ENCODE measurements at regions not wholly inside any gene's neighbourhood (a gene's known extent, or its start where the extent isn't known, plus 50 kb on each side); places are given as distances from the start of the nearest gene placed in this dataset.
"Not testable (repeated sequence)": the region's sequence is repeated elsewhere in the genome, so short reads cannot be mapped to it uniquely, and the experiment has no call there.

DNA sequence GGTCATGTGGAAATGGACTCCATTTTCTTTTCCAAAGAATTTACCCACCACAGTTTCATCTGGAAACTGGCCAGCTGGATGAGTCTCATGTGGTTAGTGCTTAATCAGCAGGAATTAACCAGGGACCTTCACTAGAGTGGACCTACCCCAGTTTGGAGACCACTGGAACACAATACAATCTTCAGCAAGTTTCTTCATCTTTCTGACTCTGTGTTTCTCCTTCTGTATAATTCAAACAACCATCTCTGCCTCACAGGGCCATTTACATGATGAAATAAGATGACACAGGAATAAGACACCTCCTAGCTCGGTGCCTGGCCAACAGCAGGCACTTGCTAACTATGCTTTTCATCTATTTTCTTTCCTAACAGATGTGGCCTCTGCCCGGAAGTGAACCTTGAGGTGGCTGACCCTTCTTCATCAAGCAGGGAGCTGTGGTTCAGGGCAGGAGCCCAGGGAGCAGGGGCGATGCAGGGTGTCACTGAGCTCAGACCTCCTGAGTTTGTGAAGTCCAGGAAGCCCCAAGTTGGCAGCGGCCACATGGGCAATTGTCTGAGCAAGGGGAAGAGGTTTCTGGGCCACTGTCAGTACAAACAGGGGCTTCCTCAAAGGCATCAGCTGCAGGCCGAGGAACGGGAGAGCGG, 98.8 kb downstream of the SOD2 start:
- DNase-seq: no peak

- DNase-seq: no peak
Observed at GRCh38 chr6:159590835-159591234, 102.2 kb downstream of the SOD2 start.

DNA sequence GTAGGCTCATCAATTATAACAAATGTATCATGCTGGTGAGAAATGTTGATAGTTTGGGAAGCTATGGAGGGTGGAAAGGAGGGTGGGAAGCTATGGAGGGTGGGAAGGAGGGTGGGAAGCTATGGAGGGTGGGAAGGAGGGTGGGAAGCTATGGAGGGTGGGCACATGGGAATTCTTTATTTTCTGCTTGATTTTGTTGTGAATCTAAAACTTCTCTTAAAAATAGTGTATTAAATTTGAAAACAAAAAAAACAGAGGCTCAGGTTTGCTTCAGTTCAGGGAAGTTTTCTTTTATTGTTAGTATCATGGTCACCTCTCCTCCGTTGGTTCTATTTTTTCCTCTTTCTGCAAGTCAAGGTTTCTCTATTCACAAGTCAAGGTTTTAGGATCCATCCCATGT, 106.4 kb downstream of the SOD2 start:
- DNase-seq: no peak

DNA sequence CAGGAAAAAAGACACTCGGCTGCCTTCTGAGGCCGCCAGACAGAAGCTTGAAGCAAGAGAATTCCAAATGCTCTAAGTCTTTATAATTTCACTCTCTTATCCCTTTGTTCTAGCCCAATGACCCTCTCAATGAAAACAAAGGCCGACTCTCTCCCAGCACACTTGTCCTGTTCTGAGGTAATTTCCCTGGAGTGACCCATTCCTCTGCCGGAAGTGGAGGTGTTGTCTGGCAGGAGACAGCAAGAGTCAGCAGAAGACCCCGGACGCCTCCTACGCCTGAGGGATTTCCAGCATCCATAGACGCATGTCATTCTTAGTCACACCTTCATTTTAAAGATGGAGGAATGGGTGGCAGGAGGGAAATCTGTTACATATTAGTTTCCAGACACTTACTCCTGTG, 110.3 kb downstream of the SOD2 start:
- no peak for DNase-seq

DNA sequence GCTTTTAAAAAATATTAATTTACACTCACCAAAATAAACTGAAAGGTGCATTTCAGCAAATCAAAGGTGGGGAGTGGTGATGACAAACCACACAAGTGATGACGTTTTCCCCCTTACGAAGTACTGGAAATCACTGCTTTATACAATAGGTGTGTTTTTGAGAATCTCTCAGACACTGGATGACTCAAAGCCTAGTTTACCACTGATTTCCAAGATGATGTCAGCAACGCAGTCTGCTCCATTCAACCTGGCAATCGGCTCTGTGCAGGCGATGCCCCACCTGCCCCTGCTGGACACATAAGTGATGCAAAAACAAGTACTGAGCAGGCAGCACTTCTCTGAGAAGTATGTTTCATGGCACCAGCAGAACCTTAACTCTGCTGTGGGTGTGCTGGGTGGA, 114.4 kb downstream of the SOD2 start:
- no peak for DNase-seq

DNA sequence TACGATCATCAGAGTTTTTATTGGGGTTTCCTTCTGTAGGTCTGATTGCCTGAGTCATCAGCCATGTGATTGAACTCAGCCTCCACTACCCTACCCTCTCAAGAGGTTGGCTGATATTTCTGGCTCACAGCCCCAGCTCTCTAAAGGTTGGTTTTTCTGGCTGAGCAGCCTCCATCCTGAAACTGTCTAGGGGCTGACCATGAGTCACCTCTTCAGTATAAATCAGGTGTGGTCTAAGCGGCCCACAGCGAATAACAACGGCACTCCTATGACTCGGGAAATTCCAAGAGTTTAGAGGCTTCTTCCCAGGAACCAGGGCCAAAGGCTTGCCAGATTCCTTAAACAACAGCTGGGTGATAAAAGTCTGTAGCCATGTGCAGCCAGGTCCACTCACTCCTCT, 115.5 kb downstream of the SOD2 start:
- no peak for DNase-seq

DNA sequence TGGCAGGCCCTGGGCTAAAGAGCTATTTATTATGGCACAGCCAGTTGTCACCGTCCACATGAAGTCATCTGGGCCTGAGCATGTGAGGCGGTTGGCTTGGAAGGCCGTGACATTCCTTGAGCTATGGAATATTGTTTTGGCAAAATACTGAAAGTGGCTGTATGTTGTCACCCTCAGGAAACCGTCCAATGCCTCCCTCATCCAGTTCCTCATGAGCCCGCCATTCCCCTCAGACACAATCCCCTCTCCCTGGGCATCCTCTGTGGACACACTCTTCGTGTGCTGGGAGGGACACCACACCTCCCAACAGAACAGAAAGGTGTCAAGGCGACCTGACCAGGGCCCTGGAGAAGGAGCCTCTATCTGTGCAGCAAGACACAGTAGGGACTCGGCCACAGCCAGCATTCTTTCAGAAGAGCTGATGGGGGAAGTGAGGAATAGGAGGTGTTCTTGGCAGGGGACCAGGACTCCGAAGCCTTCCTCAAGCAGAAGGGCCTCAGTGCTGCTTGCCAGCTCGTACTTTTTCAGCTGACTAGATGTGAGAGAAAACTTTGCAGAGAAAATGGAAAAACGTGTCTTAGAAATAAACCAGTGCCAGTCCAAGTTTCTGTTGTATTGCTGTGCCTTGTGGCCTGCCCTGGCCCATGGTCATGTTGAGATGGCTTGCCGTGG, 120.5 kb downstream of the SOD2 start:
- DNase-seq: no peak

GRCh38 chr6:159565181-159565710, 127.8 kb downstream of the SOD2 start:
- DNase-seq: no peak

DNA sequence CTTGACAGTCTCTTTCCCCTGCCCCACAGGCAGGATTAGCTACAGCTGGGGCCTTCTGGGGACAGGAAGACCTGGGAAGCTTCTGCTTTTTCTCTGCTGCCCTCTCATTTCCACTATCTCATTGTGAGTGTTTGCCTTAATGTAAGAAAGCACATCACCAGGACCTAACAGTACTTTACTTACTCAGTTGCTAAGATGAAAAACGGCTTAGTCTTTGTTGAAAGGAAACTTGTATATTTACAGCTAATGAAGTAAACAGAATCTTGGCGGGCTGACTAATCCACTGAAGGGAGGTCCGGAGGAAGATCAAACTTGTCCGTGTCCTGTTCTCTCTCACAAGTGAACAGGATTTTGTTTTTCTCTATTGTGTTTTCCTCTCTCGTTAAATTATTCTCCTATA, 128.6 kb downstream of the SOD2 start:
- DNase-seq: no peak

GRCh38 chr6:159557031-159557430, 136.0 kb downstream of the SOD2 start:
- no peak for DNase-seq

DNA sequence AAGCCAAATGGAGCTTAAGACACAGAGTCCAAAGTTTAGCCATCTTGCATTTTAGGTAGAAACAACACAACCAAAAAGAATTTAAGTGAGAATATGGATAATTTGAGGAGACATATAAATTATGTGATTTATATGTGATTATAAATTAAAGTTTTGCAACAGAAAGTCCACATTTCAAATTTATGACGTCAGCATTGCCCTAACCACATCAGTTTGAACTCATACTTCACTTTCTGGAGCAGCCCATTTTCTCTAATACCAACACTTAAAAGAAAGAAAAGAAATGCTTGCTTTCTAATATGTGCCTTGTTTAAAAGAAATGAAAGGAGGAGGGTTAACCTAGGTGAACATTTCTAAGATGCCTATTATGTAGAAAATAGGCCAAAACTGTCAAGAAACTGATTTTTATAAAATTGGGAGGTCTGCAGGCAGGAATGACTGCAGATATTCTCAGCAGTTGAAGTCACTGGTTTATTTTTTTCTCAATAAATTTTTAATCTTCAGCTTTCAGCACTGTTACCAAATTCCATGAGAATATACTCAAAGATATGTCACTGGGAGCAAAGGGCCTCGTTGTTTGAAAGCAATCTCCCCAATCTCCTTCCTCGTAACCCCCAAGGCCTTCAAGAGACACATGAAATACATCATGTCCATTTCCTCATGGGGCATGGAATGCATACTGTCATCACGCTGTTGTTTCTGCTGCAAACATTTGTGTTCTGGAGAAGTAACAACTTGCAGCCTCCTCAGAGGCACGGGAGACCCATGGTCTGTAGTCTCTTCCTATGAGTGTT, 137.8 kb downstream of the SOD2 start:
- no peak for DNase-seq

GRCh38 chr6:159541296-159541695, 151.7 kb downstream of the SOD2 start:
- no peak for DNase-seq

GRCh38 chr6:159540883-159541282, 152.2 kb downstream of the SOD2 start:
- no peak for DNase-seq

DNA sequence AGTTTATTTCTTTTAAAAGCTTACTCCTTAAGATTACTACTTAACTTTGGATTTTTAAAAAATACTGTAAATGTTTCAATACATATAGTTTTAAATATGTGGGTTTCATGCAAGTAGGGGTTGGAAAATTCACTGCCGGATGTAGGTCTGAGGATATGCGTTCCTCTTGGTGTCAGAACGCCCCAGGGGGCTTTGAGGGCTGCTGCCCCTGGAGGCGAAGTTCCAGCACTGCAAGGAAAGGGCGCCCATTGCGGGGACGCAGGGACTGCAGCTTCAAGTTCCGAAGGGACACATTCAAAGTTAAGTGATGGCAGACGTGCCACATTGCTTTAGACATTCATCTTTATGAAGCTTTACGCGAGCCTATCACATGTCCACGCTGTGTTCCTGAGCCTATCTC, 152.9 kb downstream of the SOD2 start:
- peak; percentile 4 for DNase-seq

GRCh38 chr6:159538031-159538430, 155.0 kb downstream of the SOD2 start:
- not testable (repeated sequence) for DNase-seq

DNA sequence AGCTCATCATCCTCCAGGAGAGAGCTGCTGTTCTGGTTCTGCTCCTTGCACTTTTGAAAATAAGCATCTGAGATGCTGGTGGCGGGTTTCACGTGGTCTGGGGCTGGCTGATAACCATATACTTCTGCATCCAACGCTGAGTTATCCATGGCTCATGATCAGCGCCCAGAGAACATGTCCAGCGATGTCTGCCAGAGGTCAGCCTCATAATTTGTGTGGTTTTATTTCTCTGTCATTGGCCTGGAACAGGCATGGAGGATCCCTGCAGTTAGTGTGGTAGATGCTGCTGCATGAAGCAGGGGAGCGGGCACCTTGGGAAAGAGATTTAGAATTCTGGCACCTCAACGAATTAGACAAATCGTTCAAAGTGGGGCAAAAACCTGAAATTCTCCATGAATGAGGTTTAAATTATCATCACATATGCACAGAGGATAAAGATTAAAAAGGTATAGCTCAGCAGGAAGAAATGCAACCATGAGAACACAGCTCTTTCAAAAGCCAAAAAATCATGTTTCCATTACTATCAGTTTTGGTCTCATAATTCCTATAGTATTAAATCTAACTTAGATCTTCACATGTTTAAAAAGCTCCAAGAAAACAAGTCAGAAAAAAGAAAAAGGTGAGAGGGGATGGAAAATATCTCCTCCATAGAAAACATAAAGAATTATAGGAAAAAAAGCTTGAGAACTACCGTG, 157.2 kb downstream of the SOD2 start:
- no peak for DNase-seq

DNA sequence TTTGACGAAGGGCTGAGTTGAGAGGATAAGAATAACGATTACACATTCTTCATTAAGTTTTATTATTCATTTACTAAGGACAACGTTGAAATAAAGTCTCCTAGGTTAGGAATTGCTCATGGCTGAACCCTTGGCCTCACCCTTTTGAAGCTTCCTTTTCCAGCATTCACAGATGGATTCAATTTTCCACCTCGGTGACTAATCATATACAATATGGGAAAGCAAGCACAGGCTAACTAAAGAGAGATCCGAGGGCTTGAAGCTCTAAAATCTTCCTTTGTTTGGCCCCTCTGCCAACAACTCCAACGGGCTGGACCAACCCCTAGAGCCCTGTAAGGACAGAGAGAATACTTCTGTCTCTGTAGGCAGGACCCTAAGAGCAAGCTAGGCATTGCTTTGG, 159.5 kb downstream of the SOD2 start:
- DNase-seq: no peak

DNA sequence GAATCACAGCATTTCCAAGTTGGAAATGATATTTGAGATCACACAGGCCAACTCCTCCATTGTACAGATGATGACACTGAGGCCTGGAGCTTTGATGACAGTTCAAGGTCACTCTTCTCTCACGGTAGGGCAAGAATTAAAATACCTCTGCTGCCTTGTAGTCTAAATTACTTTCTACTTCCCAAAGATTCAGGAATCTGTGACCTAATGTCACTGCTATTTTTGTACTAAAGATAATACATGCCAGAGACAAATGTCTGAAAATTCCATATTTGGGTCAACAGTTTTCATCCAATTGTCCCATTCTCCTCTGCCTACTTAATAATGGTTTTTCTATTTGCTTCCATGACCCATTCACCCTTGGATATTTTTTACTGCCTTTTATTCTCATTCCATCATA, 160.0 kb downstream of the SOD2 start:
- DNase-seq: no peak

DNA sequence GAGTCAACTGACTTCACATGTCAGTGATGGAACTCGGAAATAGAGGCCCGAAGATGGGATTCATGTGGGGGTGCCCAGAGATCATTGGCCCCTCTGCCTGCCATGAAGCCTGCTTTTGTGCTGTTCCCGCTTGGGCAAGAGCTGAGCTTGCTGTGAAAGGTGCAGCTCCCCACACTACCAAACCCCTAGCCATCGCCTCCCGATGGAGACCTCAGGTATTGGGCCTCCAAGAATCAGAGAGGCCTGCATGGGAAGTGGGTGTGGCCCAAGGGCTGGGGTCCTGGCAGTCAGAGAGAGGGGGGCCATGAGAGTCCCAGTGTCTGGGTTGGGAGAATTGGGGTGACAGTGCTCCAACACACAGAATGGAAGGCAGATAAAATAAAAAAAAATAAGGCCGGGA, 160.9 kb downstream of the SOD2 start:
- no peak for DNase-seq

GRCh38 chr6:159529934-159530333, 163.1 kb downstream of the SOD2 start:
- DNase-seq: no peak

DNA sequence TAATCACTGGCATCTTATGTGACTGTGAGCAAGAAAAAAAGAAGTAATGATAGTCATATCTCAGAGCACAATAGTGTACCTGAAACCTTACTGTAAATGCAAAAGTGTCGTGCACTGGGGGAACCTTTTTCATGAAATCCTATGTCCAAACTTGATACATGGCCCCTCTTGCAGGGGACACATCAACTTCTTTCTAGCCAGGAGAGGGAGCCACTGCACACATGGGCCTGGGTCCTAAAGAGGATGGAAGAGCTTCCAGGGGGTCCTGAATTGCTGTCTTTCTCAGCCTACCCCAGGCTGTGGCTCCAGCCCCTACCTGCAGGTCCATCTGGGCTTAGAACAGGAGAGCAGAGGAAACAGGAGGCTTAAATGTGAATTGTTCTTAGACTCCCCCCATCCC, 165.7 kb downstream of the SOD2 start:
- no peak for DNase-seq

GRCh38 chr6:159525445-159526025, 167.5 kb downstream of the SOD2 start:
- no peak for DNase-seq
